Testis (tissue), 2 donors: ENCODE measurements at regions not wholly inside any gene's neighbourhood (a gene's known extent, or its start where the extent isn't known, plus 50 kb on each side); places are given as distances from the start of the nearest gene placed in this dataset.

Source experiments
- DNase-seq: peaks from one replicate; pipeline ENCODE4 v3.0.0-alpha.2; 2019
- H3K27ac ChIP-seq, 2 donors: fragments of 200-600 bp; sonication (generic); one replicate each; pipeline ENCODE4 v1.5.1; 2019
- H3K27me3 ChIP-seq: fragments of 200-600 bp; sonication (generic); one replicate; pipeline ENCODE4 v1.5.1; 2019
- H3K36me3 ChIP-seq: fragments of 200-600 bp; sonication (generic); one replicate; pipeline ENCODE4 v1.5.1; 2017; ENCODE audit warnings: low read depth; ENCODE audit errors: missing control alignments
- H3K4me1 ChIP-seq: fragments of 200-600 bp; sonication (generic); one replicate; pipeline ENCODE4 v1.5.1; 2019
- H3K4me3 ChIP-seq, 2 donors: fragments of 200-600 bp; sonication (generic); one replicate each; pipeline ENCODE4 v1.5.1; 2017 to 2019
- H3K9me3 ChIP-seq: fragments of 200-600 bp; sonication (generic); one replicate; pipeline ENCODE4 v1.5.1; 2017
- POLR2A ChIP-seq: fragments of 450-650 bp; IDR thresholded peaks from one replicate; pipeline ENCODE4 v1.6.1; 2017; ENCODE audit warnings: antibody characterized with exemption, mild to moderate bottlenecking, moderate library complexity
- WGBS, 2 donors: methylation state at CpG; one replicate each; pipeline ENCODE4 v1.1.5; 2018; 5-methylcytosine and 5-hydroxymethylcytosine counted together
- intact Hi-C: fragments of 100-400 bp; cut with DNase I; formaldehyde crosslinking; loops from one replicate; pipeline ENCODE4 v1.15.1; 2023; ENCODE audit warnings: low total_unique reads
- TF ChIP-seq, protein P1 (sequence below), 3 experiments: fragments of 450-650 bp in 2 of 3; fragments of 200-600 bp in 1 of 3; sonication (generic) in 1 of 3; IDR thresholded peaks; one replicate each; pipeline ENCODE4 v1.5.1; 2016 to 2019; ENCODE audit warnings: antibody characterized with exemption in 3 of 3, mild to moderate bottlenecking in 2 of 3, moderate library complexity in 1 of 3

DNA sequence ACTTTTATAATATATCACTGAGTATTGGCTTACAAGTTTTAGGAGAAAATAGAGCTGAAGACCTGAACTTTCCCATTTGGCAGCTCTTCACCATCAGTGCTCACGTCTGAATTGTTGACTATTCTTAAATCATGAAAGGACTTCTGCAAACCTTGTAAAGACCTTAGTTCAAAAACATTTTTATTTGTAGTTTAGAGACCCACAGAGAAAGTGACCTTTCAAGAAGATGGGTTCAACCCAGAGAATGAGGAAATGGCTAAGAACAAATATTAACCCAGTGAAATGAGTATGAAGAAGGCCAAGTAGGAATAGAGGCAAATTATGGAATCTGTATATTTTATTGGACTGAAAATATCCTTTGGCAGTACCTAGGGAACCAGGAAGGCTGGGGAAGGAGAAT is 1151.1 kb downstream of the GATA3 start:
- Histone ChIP-seq H3K4me1 (no peaks in the 10 kb centered on the region), H3K27me3 (no peaks in the 10 kb centered on the region), H3K9me3 (no peaks in the 10 kb centered on the region), H3K27ac (no peak overlapping the region), H3K4me3 (no peak overlapping the region), H3K36me3 (no peaks in the 10 kb centered on the region)
- no peak for DNase-seq
- intact Hi-C loops: no loop called here
- no peak for TF ChIP-seq POLR2A
- TF ChIP-seq, protein P1, sequence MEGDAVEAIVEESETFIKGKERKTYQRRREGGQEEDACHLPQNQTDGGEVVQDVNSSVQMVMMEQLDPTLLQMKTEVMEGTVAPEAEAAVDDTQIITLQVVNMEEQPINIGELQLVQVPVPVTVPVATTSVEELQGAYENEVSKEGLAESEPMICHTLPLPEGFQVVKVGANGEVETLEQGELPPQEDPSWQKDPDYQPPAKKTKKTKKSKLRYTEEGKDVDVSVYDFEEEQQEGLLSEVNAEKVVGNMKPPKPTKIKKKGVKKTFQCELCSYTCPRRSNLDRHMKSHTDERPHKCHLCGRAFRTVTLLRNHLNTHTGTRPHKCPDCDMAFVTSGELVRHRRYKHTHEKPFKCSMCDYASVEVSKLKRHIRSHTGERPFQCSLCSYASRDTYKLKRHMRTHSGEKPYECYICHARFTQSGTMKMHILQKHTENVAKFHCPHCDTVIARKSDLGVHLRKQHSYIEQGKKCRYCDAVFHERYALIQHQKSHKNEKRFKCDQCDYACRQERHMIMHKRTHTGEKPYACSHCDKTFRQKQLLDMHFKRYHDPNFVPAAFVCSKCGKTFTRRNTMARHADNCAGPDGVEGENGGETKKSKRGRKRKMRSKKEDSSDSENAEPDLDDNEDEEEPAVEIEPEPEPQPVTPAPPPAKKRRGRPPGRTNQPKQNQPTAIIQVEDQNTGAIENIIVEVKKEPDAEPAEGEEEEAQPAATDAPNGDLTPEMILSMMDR (IDR thresholded peaks at IDR 0.05): no peak
- 72 to 73% methylated on average over 1 of the region's 1 CpG for WGBS, 2 donors

DNA sequence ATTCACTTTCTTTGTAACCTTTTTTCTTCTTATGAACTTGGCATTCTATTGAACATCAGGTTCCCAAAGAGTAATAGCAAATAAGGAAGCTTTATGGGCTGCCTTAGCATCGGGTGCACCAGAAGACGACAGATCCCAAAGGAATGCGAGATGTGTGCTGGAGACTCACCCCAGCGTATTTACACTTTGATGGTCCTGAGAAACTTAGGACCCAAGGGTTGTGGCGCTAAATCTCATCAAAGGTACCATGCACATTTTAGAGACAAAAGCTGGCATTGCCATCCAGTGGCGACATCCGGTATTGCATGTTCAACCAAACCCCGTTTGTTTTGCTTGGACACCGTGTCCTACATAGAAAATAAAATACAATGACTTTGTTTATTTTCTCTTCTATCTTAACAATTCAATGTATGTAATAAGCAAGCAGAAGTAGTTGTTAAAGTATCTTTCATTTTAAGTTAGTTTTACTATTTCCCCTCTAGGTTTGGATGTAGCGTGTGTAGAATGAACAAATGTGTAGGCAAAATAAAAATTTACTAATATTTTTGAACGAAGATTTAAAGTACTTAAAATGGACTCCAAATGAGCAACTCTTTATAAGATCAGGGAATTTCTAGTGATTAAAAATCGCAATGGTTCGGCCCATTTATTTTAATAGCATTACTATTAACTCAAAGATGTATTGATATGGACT is 1154.8 kb downstream of the GATA3 start:
- Histone ChIP-seq H3K36me3 (no peaks in the 10 kb centered on the region), H3K9me3 (no peaks in the 10 kb centered on the region), H3K4me3 (no peak overlapping the region), H3K4me1 (no peaks in the 10 kb centered on the region), H3K27me3 (no peaks in the 10 kb centered on the region), H3K27ac (no peak overlapping the region)
- TF ChIP-seq POLR2A: no peak
- TF ChIP-seq, protein P1 (IDR thresholded peaks at IDR 0.05): peak; percentile 74 to 95 (median 80)
- DNase-seq: peak; percentile 79
- WGBS, 2 donors: 15 to 17% methylated on average over 13 of the region's 13 CpGs
- intact Hi-C loops: no loop called here

DNA sequence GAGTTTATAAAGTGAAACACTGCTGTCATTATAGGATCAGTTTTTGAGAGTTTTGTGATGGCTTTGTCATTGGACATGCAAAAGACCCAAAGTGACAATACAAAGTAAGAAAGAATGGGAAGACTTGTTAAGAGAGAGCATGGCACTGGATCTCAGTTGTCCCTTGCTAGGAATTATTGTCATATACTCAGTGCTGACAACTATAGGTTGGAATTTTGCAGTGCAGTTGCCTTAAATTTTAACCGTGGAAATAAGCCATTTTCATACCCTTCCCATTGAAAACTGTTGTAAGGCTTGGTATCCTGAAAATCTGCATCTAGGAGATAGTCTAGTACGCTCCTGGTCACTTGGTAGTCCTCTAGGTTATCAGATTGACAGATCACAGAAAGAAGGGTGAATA is 1156.7 kb downstream of the GATA3 start:
- no peak for DNase-seq
- intact Hi-C loops: no loop called here

DNA sequence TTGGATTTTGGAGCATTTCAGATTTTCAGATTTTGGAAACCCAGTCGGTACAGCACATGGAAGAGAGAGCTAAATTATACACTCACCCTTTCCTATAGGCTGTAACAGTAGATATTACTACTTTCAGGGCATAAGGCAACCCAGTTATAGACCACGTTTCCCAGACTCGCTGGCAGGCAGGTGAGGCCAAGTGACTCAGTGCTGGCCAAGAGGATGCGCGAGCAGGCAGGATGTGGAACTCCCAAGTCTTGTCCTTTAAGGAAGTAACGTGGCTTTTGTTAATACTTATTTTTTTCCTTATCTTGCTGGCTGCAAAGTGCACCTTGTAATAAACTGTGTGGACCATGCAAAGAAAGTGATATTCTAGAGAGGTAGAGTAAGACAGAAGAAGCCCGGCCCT is 1160.1 kb downstream of the GATA3 start:
- H3K36me3 ChIP-seq: no peaks in the 10 kb centered on the region
- H3K9me3 ChIP-seq: no peaks in the 10 kb centered on the region
- intact Hi-C loops: no loop called here
- H3K27ac ChIP-seq: no peak overlapping the region
- 79 to 83% methylated on average over 7 of the region's 7 CpGs for WGBS, 2 donors
- H3K27me3 ChIP-seq: no peaks in the 10 kb centered on the region
- H3K4me3 ChIP-seq: no peak overlapping the region
- H3K4me1 ChIP-seq: no peaks in the 10 kb centered on the region
- TF ChIP-seq, protein P1 (IDR thresholded peaks at IDR 0.05): no peak
- no peak for TF ChIP-seq POLR2A
- no peak for DNase-seq

More for the DNA sequence above, 1156.7 kb downstream of the GATA3 start:
- no peak overlapping the region for H3K27ac ChIP-seq
- no peak overlapping the region for H3K4me3 ChIP-seq
- WGBS, 2 donors: 58 to 60% methylated on average over 2 of the region's 2 CpGs
- H3K36me3 ChIP-seq: no peaks in the 10 kb centered on the region
- no peaks in the 10 kb centered on the region for H3K27me3 ChIP-seq
- no peaks in the 10 kb centered on the region for H3K4me1 ChIP-seq
- no peaks in the 10 kb centered on the region for H3K9me3 ChIP-seq
- TF ChIP-seq, protein P1 (IDR thresholded peaks at IDR 0.05): peak in 1 of 3 experiments; percentile 33
- no peak for TF ChIP-seq POLR2A

DNA sequence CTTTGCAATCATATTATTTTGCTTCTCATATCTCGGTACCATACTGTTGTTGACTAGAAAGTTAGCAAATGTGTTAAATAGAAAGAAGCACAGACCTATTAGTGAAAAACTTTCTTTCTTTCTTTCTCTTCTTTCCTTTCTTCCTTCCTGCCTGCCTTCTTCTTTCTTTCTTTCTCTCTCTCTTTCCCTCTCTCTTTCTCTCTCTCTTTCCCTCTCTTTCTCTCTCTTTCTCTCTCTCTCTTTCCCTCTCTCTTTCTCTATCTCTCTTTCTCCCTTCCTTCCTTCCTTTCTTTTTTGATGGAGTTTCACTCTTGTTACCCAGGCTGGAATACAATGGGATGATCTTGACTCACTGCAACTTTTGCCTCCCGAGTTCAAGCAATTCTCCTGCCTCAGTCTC is 1160.6 kb downstream of the GATA3 start:
- Histone ChIP-seq H3K27ac (no peak overlapping the region), H3K36me3 (no peaks in the 10 kb centered on the region), H3K9me3 (no peaks in the 10 kb centered on the region), H3K4me3 (no peak overlapping the region), H3K27me3 (no peaks in the 10 kb centered on the region), H3K4me1 (no peaks in the 10 kb centered on the region)
- no peak for TF ChIP-seq POLR2A
- TF ChIP-seq, protein P1 (IDR thresholded peaks at IDR 0.05): no peak
- 90 to 91% methylated on average over 2 of the region's 2 CpGs for WGBS, 2 donors
- intact Hi-C loops: no loop called here
- DNase-seq: no peak
